ENCODE measurements at regions not wholly inside any gene's neighbourhood (a gene's known extent, or its start where the extent isn't known, plus 50 kb on each side); places are given as distances from the start of the nearest gene placed in this dataset.

DNA sequence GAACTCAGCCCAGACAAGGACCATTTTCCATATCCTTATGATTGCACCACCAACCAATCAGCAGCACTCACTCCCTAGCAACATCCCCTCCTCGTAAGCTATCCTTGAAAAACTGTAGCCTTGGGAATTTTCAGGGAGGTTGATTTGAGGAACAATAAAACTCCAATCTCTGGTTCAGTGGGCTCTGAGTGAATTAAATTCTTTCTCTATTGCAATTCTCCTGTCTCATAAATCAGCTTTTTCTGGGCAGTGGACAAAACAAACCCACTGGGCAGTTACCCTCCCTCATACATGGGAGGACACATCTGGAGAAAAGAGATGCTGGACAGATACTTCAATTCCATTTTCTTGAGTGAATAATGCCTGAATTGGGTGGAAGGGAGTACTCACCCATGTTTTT is 115.4 kb upstream of the STXBP5 start:
- no TSS peak for BruUV-seq (replicated peaks)
- Histone ChIP-seq H3K4me3 (ENCODE audit: low read depth in 2 of 2, low read length in 2 of 2) (no peak overlapping the region), H3K36me3 (ENCODE audit: control insufficient read depth, insufficient read depth, low read length) (no peaks in the 10 kb centered on the region), H3K4me1 (ENCODE audit: control insufficient read depth, insufficient read depth, low read length) (no peaks in the 10 kb centered on the region), H3K27me3 (ENCODE audit: control insufficient read depth, insufficient read depth, low read length) (no peaks in the 10 kb centered on the region), H3K9me3 (ENCODE audit: control insufficient read depth, insufficient read depth, low read depth, low read length) (peaks cover 3% of the 10 kb centered on the region; the same call in 1 of the 2 replicates), H3K27ac (ENCODE audit: low read length) (no peak overlapping the region)
- intact Hi-C loops (cut with micrococcal nuclease; ENCODE audit: unreplicated experiment) (no loop called here), in situ Hi-C loops (cut with HindIII; ENCODE audit: low pct_unique_long_range_greater_than_20kb, low sequenced_read_pairs) (no loop called here)
- DNase-seq (ENCODE audit: low read depth, low spot score), result no peak
- no peak for ATAC-seq
- CTCF ChIA-PET, result no interaction called here
- TF ChIP-seq TCF7L2 (IDR thresholded peaks at IDR 0.05; ENCODE audit: low read depth, low read length) (no peak), POLR2AphosphoS5 (IDR thresholded peaks at IDR 0.05; ENCODE audit: low read depth, low read length) (no peak), SIN3A (IDR thresholded peaks at IDR 0.05; ENCODE audit: borderline replicate concordance, insufficient read depth, low read depth, low read length) (no peak)
- TF ChIP-seq, protein P1, sequence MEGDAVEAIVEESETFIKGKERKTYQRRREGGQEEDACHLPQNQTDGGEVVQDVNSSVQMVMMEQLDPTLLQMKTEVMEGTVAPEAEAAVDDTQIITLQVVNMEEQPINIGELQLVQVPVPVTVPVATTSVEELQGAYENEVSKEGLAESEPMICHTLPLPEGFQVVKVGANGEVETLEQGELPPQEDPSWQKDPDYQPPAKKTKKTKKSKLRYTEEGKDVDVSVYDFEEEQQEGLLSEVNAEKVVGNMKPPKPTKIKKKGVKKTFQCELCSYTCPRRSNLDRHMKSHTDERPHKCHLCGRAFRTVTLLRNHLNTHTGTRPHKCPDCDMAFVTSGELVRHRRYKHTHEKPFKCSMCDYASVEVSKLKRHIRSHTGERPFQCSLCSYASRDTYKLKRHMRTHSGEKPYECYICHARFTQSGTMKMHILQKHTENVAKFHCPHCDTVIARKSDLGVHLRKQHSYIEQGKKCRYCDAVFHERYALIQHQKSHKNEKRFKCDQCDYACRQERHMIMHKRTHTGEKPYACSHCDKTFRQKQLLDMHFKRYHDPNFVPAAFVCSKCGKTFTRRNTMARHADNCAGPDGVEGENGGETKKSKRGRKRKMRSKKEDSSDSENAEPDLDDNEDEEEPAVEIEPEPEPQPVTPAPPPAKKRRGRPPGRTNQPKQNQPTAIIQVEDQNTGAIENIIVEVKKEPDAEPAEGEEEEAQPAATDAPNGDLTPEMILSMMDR (IDR thresholded peaks at IDR 0.05), result no peak
- TF ChIP-seq, protein P2, sequence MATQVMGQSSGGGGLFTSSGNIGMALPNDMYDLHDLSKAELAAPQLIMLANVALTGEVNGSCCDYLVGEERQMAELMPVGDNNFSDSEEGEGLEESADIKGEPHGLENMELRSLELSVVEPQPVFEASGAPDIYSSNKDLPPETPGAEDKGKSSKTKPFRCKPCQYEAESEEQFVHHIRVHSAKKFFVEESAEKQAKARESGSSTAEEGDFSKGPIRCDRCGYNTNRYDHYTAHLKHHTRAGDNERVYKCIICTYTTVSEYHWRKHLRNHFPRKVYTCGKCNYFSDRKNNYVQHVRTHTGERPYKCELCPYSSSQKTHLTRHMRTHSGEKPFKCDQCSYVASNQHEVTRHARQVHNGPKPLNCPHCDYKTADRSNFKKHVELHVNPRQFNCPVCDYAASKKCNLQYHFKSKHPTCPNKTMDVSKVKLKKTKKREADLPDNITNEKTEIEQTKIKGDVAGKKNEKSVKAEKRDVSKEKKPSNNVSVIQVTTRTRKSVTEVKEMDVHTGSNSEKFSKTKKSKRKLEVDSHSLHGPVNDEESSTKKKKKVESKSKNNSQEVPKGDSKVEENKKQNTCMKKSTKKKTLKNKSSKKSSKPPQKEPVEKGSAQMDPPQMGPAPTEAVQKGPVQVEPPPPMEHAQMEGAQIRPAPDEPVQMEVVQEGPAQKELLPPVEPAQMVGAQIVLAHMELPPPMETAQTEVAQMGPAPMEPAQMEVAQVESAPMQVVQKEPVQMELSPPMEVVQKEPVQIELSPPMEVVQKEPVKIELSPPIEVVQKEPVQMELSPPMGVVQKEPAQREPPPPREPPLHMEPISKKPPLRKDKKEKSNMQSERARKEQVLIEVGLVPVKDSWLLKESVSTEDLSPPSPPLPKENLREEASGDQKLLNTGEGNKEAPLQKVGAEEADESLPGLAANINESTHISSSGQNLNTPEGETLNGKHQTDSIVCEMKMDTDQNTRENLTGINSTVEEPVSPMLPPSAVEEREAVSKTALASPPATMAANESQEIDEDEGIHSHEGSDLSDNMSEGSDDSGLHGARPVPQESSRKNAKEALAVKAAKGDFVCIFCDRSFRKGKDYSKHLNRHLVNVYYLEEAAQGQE (IDR thresholded peaks at IDR 0.05; ENCODE audit: insufficient read depth in 1 of 2, low read depth in 2 of 2, low read length in 1 of 2), result no peak
- POLR2A ChIA-PET, result no interaction called here

DNA sequence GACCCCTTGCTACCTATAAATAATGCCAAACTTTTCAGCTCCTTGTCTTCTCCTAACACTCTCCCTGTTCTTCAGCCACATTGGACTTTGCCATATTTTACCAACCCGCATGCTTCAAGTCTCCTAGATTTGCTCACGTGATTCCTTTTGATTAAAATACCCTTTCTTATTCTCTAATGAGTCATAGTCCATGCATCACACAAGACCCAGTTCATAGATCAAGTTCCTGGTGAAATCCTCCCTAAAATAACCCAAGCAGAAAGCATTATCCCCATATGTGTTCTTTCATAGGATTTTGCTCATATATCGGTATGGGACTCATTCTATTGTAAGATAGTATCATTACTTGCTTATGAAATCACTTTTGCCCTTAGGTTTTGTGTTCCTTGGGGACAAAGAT is 108.9 kb upstream of the STXBP5 start:
- no peak overlapping the region for H3K27ac ChIP-seq (ENCODE audit: low read length)
- in situ Hi-C loops (cut with HindIII; ENCODE audit: low pct_unique_long_range_greater_than_20kb, low sequenced_read_pairs) (no loop called here), intact Hi-C loops (cut with micrococcal nuclease; ENCODE audit: unreplicated experiment) (no loop called here)
- no TSS peak for BruUV-seq (replicated peaks)
- no peak for TF ChIP-seq TCF7L2 (IDR thresholded peaks at IDR 0.05; ENCODE audit: low read depth, low read length)
- TF ChIP-seq POLR2AphosphoS5 (IDR thresholded peaks at IDR 0.05; ENCODE audit: low read depth, low read length), result no peak
- TF ChIP-seq SIN3A (IDR thresholded peaks at IDR 0.05; ENCODE audit: borderline replicate concordance, insufficient read depth, low read depth, low read length), result no peak
- TF ChIP-seq, protein P2 (IDR thresholded peaks at IDR 0.05; ENCODE audit: insufficient read depth in 1 of 2, low read depth in 2 of 2, low read length in 1 of 2), result no peak
- TF ChIP-seq, protein P1 (IDR thresholded peaks at IDR 0.05), result no peak
- no peaks in the 10 kb centered on the region for H3K27me3 ChIP-seq (ENCODE audit: control insufficient read depth, insufficient read depth, low read length)
- H3K36me3 ChIP-seq (ENCODE audit: control insufficient read depth, insufficient read depth, low read length), result no peaks in the 10 kb centered on the region
- POLR2A ChIA-PET, result no interaction called here
- ATAC-seq (no peak), DNase-seq (ENCODE audit: low read depth, low spot score) (no peak)
- peaks cover 3% of the 10 kb centered on the region; the same call in 1 of the 2 replicates for H3K4me1 ChIP-seq (ENCODE audit: control insufficient read depth, insufficient read depth, low read length)
- no peaks in the 10 kb centered on the region for H3K9me3 ChIP-seq (ENCODE audit: control insufficient read depth, insufficient read depth, low read depth, low read length)
- no peak overlapping the region for H3K4me3 ChIP-seq (ENCODE audit: low read depth in 2 of 2, low read length in 2 of 2)
- CTCF ChIA-PET, result no interaction called here
